ENCODE measurements at regions not wholly inside any gene's neighbourhood (a gene's known extent, or its start where the extent isn't known, plus 50 kb on each side); places are given as distances from the start of the nearest gene placed in this dataset.

GRCh38 chr14:28690029-28690692 lies 76.4 kb upstream of the FOXG1 start:
- Mint-ChIP-seq H3K4me3 (no peak overlapping the region), H3K4me1 (ENCODE audit: low read depth) (no peaks in the 10 kb centered on the region), H3K9me3 (peaks cover 31% of the 10 kb centered on the region), H3K27me3 (ENCODE audit: low read depth) (no peaks in the 10 kb centered on the region), H3K27ac (no peak overlapping the region), H3K36me3 (ENCODE audit: low read depth) (no peaks in the 10 kb centered on the region)

- Mint-ChIP-seq H3K4me1 (ENCODE audit: low read depth) (no peaks in the 10 kb centered on the region), H3K27ac (no peak overlapping the region), H3K36me3 (ENCODE audit: low read depth) (no peaks in the 10 kb centered on the region), H3K9me3 (peaks cover 21% of the 10 kb centered on the region), H3K4me3 (no peak overlapping the region), H3K27me3 (ENCODE audit: low read depth) (no peaks in the 10 kb centered on the region)
Measured at GRCh38 chr14:28695109-28695508, 71.5 kb upstream of the FOXG1 start.

GRCh38 chr14:28701733-28702132 lies 64.9 kb upstream of the FOXG1 start:
- Mint-ChIP-seq H3K4me3 (no peak overlapping the region), H3K9me3 (peaks cover 12% of the 10 kb centered on the region), H3K27ac (no peak overlapping the region), H3K4me1 (ENCODE audit: low read depth) (no peaks in the 10 kb centered on the region), H3K36me3 (ENCODE audit: low read depth) (no peaks in the 10 kb centered on the region), H3K27me3 (ENCODE audit: low read depth) (no peaks in the 10 kb centered on the region)

- Mint-ChIP-seq H3K4me3 (no peak overlapping the region), H3K36me3 (ENCODE audit: low read depth) (no peaks in the 10 kb centered on the region), H3K4me1 (ENCODE audit: low read depth) (no peaks in the 10 kb centered on the region), H3K9me3 (peaks cover 3% of the 10 kb centered on the region), H3K27ac (no peak overlapping the region), H3K27me3 (ENCODE audit: low read depth) (no peaks in the 10 kb centered on the region)
Measured at GRCh38 chr14:28703482-28703881, 63.1 kb upstream of the FOXG1 start.

GRCh38 chr14:28704153-28704552 lies 62.4 kb upstream of the FOXG1 start:
- no peaks in the 10 kb centered on the region for H3K36me3 Mint-ChIP-seq (ENCODE audit: low read depth)
- no peak overlapping the region for H3K27ac Mint-ChIP-seq
- no peak overlapping the region for H3K4me3 Mint-ChIP-seq
- H3K9me3 Mint-ChIP-seq, result peaks cover 6% of the 10 kb centered on the region
- H3K4me1 Mint-ChIP-seq (ENCODE audit: low read depth), result no peaks in the 10 kb centered on the region
- no peaks in the 10 kb centered on the region for H3K27me3 Mint-ChIP-seq (ENCODE audit: low read depth)

- no peaks in the 10 kb centered on the region for H3K36me3 Mint-ChIP-seq (ENCODE audit: low read depth)
- H3K27me3 Mint-ChIP-seq (ENCODE audit: low read depth), result no peaks in the 10 kb centered on the region
- no peak overlapping the region for H3K27ac Mint-ChIP-seq
- H3K4me3 Mint-ChIP-seq, result no peak overlapping the region
- no peaks in the 10 kb centered on the region for H3K4me1 Mint-ChIP-seq (ENCODE audit: low read depth)
- H3K9me3 Mint-ChIP-seq, result peaks cover 11% of the 10 kb centered on the region
Measured at GRCh38 chr14:28707814-28708213, 58.8 kb upstream of the FOXG1 start.

- Mint-ChIP-seq H3K27ac (no peak overlapping the region), H3K36me3 (ENCODE audit: low read depth) (no peaks in the 10 kb centered on the region), H3K4me3 (no peak overlapping the region), H3K9me3 (peaks cover 11% of the 10 kb centered on the region), H3K4me1 (ENCODE audit: low read depth) (no peaks in the 10 kb centered on the region), H3K27me3 (ENCODE audit: low read depth) (no peaks in the 10 kb centered on the region)
Measured at GRCh38 chr14:28709571-28710305, 56.8 kb upstream of the FOXG1 start.

Measured in T-helper 1 cell treated with Interleukin-12 subunit alpha and Interleukin-12 subunit beta and Interleukin-4 antibody, amounts not matched to agents 30 μg/mL and 1 μg/mL, for 36 hours (primary cell).